ENCODE measurements at regions not wholly inside any gene's neighbourhood (a gene's known extent, or its start where the extent isn't known, plus 50 kb on each side); places are given as distances from the start of the nearest gene placed in this dataset.

- FAIRE-seq (no peak), DNase-seq (ENCODE audit: low spot score) (no peak)
Measured at GRCh38 chr4:1499465-1499864, 93.2 kb upstream of the NKX1-1 start.

GRCh38 chr4:1497189-1497801 is 91.1 kb upstream of the NKX1-1 start:
- FAIRE-seq (no peak), DNase-seq (ENCODE audit: low spot score) (no peak)

- FAIRE-seq, result no peak
- no peak for DNase-seq (ENCODE audit: low spot score)
Measured at GRCh38 chr4:1496116-1496642, 89.9 kb upstream of the NKX1-1 start.

DNA sequence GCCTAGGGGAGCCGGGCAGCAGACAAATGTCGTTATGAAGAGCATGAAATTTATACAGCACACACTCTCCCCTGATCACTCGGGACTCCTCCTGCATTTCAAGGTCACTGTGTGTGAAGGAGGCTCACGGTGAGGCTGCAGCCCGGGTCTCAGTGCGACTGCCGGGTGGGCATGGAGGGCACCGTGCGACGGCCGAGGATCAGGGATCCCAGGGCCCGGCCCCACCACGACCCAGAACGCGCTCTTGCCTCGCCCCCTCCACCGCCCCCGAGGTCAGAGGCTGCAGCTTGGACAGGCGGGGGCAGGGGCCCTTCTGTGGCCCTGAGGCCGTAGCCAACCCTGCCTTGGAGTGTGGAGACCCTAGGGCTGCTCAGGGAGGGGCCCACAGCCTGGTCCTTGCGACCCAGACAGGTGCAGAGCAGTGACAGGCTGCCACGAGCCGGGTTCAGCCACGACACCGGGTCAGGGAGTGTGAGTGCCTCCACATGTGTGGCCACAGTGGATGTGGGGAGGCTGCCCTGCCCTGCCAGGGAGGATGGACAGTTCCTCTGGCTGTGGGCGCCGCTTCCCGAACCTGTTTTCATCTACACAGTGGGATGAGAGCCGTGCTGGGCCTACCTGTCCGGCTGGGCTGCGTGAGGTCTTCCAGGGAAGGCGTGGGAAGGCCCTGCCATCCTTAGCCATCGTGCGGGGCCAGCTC is 89.3 kb upstream of the NKX1-1 start:
- FAIRE-seq, result no peak
- no peak for DNase-seq (ENCODE audit: low spot score)

- FAIRE-seq (no peak), DNase-seq (ENCODE audit: low spot score) (no peak)
Measured at GRCh38 chr4:1494416-1495315, 88.4 kb upstream of the NKX1-1 start.

- DNase-seq (ENCODE audit: low spot score), result no peak
Measured at GRCh38 chr4:1493540-1494287, 87.5 kb upstream of the NKX1-1 start.

DNA sequence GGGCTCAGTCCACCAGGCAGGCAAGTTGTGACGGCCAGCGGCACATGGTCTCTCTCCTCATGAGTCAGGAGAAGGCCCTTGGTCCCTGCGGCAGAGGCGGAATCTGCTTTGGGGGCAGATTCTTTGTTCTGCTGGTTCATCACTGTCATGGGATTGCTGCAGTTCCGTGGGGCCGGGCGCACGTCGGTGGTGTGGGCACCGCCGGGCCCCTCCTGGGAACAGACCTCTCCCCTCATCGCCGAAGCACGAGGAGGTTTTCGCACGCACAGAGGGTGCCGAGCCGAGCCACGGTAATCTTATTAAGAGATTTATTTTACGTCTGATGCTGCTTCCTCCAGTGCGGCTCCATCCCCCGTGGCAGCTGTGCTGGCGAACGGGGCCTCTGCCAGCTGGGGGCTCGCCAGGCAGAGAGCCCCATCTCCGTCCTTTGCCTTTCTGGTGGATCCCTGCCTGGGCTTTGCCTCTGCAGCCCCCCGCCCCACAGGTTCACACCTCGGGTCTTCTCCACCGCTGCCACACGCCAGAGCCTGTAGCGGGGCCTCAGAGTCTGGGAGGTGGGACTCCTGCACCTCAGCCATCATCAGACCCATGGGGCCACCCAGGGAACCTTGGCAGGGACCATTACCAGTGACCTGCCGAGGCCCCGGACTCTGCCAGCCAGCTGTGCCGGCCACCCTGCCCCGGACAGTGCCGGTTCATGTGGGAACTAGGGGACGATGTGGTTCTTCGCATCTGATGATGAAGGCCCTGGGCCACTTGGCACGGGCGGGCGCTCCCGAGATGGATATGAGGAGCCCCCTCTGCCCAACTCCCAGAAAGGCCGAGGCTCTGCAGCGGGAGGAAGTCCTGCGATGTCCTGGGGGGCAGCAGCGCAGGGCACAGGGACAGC is 86.7 kb upstream of the NKX1-1 start:
- no peak for FAIRE-seq
- DNase-seq (ENCODE audit: low spot score), result no peak

More at GRCh38 chr4:1493540-1494287, 87.5 kb upstream of the NKX1-1 start:
- no peak for FAIRE-seq

GRCh38 chr4:1492142-1492457 is 85.9 kb upstream of the NKX1-1 start:
- no peak for FAIRE-seq
- no peak for DNase-seq (ENCODE audit: low spot score)

DNA sequence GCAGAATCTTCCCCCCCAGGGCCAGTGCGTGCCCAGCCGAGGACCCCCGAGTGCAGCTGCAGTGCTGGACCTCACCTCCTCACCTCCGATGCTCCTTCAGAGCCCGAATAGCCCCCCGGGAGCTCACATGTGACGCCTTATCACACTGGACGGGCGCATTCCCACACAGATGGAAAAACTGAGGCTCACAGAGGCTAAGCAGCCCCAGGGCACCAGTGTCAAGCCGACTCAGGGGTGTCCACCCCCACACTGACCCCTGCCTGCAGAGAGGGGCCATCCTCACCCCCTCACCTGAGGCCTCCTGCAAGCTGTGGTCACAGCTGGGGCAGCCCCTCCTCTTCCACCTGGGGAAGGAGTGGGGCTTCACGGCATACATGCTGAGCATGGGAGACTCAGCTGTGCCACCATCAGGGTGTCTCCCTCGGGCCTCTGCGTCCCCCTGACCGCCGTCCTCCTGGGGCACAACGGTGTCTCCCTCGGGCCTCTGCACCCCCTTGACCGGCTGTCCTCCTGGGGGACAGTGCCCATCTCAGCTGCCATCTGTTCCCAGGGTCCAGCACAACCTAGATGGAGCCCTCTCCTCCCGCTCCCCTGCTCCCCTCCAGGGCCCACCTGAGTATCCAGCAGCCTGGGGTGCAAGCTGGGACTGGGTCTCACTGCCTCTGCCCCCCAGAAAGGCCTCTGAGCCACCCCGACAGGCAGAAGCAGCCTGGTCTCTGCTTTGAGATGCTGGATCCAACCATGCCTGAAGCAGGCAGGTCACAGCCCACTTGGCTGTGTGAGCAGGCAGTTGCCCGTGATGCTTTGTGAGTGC is 85.3 kb upstream of the NKX1-1 start:
- no peak for FAIRE-seq

GRCh38 chr4:1490654-1491327 is 84.5 kb upstream of the NKX1-1 start:
- FAIRE-seq, result no peak
- DNase-seq (ENCODE audit: low spot score), result no peak

More for the DNA sequence above, 85.3 kb upstream of the NKX1-1 start:
- DNase-seq (ENCODE audit: low spot score), result no peak

DNA sequence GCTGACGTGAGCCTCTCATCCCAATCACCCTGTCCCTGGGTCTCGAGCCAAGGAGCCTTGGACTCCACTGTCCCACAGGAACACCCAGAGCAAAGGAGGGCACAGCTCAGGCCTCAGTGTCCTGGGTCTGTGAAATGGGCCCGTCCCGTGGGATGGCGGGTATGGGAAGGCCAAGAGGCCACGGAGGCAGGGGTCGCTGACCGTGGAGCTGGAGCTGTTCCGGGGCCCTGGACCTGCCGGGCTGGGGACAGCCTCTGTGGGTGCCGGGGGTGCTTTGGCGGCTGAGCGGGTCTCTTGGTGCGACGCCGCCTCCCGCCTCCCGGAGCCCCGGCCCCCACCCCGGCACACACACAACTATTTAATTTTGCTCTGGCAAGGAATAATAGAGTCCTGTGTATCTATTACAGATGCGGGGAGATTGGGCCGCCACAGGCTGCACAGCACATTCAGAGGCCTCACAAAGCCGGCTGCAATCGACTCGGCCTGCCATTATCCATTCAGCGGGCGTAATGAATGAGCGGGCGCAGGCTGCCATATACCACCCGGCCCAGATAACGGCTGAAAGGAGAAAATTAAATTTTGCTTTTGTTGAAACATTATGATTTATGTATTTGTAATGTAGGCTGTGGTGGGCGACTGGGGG is 83.9 kb upstream of the NKX1-1 start:
- DNase-seq (ENCODE audit: low spot score), result no peak
- no peak for FAIRE-seq

DNA sequence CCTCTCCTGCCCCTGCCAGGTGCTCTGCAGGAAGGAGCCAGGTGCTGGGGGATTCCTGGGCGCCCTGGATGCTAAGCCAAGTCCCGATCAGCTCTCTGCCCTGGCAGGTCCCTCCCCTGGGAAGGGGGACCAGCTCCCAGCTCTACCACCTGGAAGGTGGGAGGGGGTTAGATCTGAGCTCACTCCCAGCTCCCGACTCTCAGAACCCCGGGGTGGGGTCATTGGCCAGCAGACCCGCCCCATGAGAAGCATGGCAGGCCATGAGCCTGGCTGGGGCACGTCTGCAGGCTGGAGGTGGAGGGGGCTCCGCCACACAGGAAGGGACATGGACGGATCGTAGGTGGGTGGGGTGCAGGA is 83.4 kb upstream of the NKX1-1 start:
- DNase-seq (ENCODE audit: low spot score) (no peak), FAIRE-seq (no peak)

DNA sequence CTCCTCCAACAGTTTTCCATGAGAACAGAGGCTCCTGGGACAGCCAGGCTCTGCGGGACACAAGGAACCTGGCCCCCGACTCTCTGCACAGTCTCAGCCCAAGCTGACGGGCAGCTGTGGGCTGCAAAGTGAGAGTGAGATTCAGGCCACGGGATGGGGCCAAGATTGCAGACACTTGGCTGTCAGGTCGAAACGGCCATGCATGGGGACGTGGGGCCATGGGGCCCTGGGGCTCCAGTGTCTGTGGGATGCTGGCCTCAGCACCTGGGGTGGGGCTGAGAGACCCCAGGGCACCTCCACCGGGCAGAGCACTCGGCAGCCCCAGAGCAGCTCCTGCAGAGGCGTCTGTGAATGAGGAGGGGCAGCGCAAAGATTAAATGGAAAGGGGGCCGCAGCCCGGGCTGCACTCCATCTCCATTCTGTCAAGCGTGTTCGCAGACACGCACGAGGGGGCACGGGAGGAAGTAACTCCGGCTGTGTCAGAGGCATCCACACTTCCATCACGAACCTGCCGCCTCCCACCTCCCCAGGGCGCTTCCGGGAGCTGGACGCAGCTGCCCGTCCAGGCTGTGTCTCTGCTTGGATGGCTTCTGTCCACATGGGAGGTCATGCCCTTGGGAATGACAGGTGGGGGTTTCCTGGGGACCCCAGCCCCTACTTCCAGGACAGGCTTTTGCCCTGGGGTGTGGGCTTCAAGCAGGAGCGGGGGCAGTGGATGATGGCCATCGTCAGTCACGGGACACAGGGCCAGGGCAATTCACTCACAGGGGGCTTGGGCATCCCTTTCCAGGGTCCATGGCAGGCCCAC is 82.8 kb upstream of the NKX1-1 start:
- no peak for DNase-seq (ENCODE audit: low spot score)
- FAIRE-seq, result no peak

DNA sequence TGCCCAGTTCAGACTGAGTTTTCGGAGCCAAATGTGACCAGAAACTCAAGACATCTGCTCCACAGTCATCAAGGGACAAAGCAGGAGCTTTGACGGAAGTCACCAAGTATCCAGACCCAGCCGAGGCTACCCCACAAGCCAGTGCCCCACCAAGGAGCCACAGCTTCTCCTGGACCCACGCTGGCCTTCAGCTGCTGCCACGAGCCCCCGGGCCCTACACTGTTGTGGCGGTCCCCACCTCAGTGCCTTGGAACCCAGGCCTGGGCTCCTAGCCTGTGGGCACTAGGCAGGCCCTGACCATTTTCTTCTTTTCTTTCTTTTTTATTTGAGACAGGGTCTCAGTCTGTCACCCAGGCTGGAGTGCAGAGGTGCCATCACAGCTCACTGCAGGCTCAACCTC is 82.1 kb upstream of the NKX1-1 start:
- no peak for DNase-seq (ENCODE audit: low spot score)
- no peak for FAIRE-seq

GRCh38 chr4:1487761-1488160 is 81.5 kb upstream of the NKX1-1 start:
- DNase-seq (ENCODE audit: low spot score) (no peak), FAIRE-seq (no peak)

DNA sequence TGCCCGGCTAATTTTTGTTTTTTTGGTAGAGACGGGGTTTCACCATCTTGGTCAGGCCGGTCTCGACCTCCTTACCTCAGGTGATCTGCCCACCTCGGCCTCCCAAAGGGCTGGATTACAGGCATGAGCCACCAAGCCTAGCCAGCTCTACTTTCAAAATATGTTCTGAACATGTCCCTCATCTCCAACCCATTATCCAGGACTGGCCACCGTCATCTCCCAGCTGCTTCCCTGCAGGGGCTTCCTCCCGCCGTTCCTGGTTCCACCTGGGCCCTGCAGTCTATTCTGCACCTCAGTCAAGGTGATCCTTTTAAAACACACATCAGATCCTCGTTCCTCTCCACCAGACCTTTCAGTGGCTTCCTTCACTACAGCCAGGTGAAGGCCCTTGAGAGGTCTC is 80.9 kb upstream of the NKX1-1 start:
- FAIRE-seq (no peak), DNase-seq (ENCODE audit: low spot score) (no peak)

GRCh38 chr4:1485280-1485679 is 79.0 kb upstream of the NKX1-1 start:
- FAIRE-seq, result no peak

GRCh38 chr4:1480720-1481119 is 74.5 kb upstream of the NKX1-1 start:
- no peak for FAIRE-seq

More at GRCh38 chr4:1485280-1485679, 79.0 kb upstream of the NKX1-1 start:
- DNase-seq (ENCODE audit: low spot score), result no peak

More at GRCh38 chr4:1480720-1481119, 74.5 kb upstream of the NKX1-1 start:
- no peak for DNase-seq (ENCODE audit: low spot score)
